Activated naive CD4-positive, alpha-beta T cell treated with Interleukin-2 at 50 U/mL for 16 hours (primary cell): ENCODE measurements at regions not wholly inside any gene's neighbourhood (a gene's known extent, or its start where the extent isn't known, plus 50 kb on each side); places are given as distances from the start of the nearest gene placed in this dataset.

Source experiments
- DNase-seq: peaks from one replicate; pipeline ENCODE4 v3.0.0-alpha.2; 2020

DNA sequence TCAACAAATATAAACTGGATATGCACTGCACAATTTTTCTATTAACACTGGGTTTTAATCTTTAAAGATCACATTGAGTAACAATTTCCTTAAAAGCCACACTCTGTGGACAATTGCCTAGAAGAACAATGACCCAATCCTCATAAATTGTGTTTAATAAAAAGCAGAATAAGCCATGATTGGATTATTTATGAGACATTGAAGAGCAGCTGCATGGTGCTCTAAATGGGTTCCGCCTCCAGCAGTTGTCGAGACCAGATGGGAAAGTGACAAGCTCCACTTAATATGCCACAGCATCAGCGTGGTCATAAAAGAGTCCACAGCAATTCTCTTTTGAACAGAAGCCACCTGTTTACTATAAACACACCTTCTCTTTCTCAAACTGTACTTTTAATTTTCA lies 635.2 kb upstream of the FRG1 start:
- DNase-seq, result no peak

DNA sequence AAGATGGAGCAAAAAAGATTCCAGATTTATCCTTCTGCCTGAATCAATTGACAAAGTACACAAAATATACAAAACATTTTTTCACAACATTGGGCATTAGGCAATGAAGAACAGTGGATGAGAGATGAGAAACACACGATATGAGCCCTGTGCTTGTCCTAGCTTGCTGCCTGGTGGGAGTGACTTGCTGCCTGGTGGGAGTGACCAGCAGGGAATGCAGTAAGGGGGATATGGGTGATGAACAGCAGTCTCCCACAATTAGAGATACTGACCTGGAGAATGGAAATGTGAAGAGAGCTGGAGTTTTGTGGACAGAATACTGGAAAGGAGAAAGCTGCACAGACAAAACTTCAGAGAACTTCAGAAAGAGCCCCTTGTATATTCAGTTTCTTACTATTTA lies 629.4 kb upstream of the FRG1 start:
- DNase-seq, result no peak

DNA sequence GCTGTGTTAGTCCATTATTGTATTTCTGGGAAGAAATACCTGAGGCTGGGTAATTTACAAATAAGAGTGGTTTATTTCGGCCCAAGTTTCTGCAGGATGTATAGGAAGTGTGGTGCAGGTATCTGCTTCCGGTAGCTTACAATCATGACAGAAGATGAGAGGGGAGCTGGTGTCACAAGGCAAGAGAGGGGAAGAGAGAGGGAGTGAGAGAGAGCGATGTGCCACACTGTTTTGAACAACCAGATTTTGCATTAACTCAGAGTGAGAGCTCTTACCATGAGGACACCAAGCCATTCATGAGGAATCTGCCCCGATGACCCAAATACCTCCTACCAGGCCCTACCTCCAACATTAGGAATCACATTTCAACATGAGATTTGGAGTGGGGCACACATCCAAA lies 627.6 kb upstream of the FRG1 start:
- no peak for DNase-seq

DNA sequence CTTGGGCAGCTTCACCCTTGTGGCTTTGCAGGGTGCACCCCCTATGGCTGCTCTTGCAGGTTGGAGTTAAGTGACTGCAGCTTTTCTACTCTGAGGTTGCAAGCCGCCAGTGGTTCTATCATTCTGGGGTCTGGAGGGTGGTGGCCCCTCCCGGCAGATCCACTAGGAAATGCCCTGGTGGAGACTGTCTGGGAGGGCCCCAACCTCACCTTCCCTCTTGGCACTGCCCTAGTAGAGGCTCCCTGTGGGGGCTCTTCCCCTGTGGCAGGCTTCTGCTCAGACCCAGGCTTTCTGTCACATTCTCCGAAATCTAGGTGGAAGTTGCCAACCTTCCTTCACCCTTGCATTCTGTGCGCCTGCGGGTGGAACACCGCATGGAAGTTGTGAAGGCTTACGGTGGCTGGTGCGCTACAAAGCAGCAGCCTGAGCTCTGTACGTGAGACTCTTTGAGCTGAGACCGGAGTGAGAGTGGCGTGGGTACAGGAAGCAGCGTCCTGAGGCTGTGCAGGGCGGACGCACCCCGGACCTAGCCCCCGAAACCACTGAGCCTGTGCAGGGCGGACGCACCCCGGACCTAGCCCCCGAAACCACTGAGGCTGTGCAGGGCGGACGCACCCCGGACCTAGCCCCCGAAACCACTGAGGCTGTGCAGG lies 626.7 kb upstream of the FRG1 start:
- no peak for DNase-seq

DNA sequence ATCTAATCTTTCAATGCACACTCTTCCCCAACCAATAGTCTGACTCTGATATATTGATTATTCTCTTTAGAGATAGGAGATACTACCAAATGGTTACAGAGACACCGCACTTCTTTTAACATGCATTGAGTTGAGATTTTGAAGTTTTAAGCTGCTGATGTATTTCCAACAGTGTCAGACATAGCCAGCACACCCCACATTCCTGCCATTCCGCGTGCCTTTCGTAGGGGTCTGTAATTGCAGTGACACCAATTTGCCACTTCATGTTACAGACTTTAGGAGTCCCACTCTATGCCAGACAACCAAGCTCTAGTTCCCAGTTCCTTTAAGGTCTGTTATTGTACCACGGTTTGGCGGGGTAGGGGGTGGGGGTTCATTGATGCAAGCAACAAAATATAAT lies 618.2 kb upstream of the FRG1 start:
- no peak for DNase-seq

DNA sequence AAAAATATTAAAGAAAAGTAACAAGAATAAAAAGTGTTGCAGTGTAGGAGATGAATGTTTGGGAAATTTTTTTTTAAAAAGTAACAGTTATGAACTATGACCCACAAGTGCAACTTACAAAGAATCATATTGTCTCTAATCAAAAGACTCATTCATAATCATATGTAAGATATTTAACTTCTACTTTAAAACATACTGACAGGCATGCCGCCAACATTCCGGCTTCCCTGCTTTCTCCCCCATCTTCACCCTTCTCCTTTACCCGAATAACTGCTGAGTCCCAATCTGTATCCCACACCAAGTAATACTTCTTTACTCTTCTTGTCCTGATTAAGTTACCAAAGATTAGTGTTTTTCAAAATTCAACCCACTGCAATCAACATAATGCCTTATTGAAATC lies 598.8 kb upstream of the FRG1 start:
- DNase-seq, result no peak

DNA sequence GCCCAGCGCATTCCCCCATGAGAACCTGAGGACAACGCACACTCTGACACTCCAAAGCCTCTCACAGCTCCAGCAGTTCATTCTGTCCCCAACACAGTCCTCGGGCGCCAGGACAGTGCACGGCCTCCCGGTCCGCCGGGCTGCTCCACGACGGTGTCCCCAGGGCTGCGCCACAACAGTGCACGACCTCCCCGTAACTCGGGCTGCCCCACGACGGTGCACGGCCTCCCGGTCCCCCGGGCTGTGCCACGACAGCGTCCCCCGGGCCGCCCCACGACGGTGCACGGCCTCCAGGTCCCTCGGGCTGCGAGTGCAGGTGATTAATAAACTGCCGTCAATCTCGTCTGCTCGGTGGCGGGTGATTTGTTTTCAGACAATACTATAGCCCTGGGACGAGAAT lies 585.1 kb upstream of the FRG1 start:
- no peak for DNase-seq

DNA sequence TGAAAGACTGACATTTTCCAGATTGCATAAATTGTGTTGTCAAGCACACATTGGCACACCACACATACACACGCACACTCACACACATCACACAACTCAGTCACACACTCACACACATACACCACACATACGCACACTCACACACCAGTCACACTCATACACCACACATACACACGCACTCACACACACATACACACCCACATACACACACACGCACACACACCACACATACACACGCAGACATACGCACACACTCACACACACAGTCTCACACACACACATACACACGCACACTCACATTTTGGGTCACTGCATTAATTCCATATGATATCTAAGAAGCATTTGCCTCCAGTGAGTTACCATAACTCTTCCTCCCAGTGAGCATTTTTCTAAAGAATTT lies 578.3 kb upstream of the FRG1 start:
- no peak for DNase-seq

DNA sequence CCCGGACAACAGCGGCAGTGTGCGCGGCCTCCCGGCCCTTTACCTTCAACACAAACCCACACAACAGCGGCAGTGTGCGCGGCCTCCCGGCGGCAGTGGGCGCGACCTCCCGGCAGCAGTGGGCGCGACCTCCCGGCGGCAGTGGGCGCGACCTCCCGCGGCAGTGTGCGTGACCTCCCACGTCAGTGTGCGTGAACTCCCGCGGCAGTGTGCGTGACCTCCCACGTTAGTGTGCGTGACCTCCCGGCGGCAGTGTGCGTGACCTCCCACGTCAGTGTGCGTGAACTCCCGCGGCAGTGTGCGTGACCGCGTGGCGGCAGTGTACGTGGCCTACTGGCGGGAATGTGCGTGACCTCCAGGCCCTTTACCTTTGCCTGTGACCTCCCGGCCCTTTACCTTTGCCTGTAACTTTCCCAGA lies 576.6 kb upstream of the FRG1 start:
- no peak for DNase-seq

DNA sequence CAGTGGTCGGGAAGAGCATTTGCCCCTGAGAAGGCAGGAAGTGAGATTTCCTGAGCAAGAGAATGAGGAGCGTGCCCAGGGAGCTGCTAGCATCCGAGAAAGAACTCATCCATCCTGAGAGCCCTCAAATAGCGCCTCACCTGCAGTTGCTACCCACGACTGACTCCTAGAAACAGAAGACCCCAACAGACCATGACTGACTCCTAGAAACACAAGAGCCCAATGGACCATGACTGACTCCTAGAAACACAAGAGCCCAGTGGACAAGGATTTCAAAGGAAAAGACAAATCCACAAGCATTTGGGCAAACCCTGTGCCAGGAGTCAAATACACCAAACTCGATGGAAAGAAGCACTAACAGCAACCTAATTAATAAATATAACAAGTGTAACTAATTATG lies 575.2 kb upstream of the FRG1 start:
- no peak for DNase-seq

DNA sequence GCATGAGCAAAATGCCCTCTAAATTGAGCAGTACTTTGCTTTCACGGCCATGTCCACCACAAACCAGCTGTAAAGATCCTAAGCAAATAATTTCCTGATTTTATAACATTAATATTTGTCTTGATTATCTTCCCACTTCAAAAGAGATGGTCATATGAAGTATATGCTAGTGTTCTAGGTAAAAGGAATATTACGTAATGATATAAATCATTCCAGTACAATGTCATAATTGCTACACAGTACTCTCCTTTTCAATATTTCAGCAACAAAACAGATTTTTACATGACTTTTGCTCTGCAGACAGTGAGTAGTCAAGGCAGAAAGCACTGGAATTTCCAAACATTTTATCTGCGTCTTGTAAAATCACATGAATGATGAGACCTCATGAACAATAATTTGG lies 572.8 kb upstream of the FRG1 start:
- no peak for DNase-seq

DNA sequence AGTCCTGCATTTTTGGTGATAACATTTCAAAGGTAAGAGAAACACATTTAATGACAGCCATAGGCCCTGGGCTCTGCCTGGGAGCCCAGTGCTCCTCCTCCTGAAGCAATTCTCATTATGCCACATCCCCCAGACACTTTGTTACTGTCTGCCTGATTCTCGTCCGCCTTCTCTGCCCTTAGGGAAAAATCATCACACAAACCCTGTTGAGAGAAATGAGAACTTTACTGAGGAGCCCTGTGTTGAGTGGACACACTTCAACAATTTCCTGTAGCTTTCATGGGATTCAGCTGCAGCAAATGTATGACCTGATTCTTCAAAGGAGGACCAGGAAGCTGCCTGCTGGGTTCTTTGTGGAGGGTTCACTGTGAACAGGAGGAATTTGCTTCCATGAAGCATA lies 566.5 kb upstream of the FRG1 start:
- no peak for DNase-seq

DNA sequence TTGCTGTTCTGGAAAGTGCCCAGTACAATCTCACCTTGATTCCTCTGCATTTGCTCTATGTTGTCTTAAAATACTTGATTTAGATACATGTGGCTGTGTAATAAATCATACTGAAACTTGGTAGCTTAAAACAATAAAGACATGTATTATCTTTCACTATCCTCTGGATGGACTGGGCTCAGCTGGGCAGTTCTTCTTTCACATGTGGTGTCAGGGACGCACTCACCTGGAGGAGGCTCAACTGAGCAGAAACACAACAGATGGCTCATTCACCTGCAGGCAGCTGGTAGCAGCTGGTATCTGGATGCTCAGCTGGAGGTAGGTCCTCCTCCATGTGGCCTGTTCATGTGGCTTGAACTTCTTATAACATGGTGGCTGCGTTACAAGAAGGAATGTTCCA lies 563.8 kb upstream of the FRG1 start:
- DNase-seq, result no peak

DNA sequence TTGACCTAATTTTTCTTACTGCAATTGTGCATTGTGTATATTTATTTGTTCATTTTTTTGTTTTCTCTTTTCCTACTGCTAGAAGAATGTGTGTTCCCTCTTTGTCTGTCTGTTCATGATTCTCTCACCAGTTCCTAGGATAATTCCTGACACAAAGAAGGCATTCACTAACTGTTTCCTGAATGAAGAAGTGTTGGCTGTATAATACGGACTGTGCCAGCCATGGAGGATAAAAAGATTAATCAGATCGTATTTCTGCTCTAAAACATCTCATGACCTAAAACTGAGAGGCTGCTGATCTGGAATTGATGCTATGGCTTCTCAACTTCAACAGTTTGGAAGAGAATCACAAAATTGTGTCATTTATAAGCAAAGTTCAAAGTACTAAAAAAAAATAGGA lies 563.1 kb upstream of the FRG1 start:
- no peak for DNase-seq

DNA sequence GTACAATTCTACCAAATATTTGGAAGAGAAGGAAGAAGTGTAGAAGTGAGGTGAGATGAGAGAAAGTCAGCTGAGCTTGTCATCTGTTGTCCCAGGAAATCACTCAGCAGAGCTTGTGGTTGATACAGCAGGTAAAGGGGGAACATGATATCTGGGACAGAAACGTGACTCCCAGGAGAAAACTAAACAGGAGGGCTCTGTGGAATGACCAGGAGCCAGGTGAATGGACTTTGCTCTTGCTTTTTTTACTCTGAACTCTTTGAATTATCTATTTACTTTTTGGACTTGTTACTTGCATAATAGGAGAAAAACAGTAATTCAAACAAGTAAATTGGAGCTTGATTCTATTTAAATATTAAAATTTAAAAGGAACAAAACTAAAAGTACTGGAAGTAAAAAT lies 555.6 kb upstream of the FRG1 start:
- no peak for DNase-seq

DNA sequence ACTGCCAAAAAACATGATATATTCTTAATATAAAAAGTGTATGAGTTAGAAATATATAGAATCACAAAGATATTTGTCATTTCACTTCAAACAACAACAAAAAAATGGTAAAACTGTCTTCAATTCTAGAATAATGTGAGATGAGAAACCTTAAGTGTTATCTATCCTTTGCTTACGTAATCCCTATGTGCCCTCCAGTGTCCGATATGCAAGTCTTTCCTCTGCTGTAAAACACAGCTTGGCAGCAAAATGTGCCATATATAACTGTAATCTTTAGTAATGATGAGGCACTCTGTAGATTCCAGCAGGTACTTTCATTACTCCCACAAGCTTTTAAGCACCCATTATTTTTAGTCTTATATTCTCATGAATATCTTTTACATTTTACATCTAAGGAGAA lies 555.1 kb upstream of the FRG1 start:
- DNase-seq, result no peak

DNA sequence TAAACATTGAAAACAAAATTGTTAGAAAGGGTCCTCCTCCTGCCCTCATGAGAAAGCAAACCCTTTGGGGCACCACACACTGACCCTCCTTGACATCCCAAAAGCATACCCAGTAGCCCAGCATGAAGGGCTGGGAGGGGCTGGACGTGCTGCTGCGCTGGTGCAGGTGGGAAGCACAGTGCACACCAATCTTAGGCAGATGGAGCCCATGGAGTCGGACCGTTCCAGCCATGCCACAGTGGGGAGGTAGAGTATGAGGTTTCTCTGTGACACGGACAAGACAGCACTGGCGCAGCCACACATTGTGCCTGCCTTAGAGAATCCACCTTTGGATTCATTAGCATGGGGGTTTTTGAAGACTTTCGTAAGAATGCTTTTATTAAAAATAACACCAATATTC lies 544.2 kb upstream of the FRG1 start:
- DNase-seq, result no peak

DNA sequence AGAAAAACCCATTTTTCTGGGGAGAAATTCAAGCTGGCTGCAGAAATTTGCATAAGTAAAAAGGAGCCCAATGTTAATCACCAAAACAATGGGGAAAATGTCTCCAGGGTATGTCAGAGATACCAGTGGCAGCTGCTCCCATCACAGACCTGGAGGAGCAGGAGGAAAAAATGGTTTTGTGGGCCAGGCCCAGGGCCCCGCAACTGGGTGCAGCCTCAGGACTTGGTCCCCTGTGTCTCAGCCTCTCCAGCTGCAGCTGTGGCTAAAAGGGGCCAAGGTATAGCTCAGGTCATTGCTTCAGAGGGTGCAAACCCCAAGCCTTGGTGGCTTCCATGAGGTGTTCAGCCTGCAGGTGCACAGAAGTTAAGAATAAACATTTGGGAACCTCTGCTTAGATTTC lies 536.4 kb upstream of the FRG1 start:
- no peak for DNase-seq

DNA sequence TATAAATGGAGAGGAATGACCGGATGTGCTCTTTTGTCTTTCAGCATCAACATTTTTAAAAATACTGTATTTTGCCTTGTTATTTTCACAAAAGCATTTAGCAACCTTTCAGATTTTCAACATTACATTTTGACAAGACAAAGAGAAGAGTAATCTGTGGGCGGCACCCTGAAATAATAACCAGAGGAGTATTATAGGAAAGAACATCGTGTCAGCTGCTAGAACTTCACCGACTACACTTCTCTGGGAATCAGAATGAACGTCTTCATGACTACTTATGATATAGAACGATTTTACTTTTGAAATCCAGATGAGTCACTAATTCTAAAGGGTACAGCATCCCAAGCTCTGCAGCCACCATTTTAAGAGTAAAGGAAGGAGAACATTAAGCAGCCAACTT lies 531.5 kb upstream of the FRG1 start:
- DNase-seq, result no peak

DNA sequence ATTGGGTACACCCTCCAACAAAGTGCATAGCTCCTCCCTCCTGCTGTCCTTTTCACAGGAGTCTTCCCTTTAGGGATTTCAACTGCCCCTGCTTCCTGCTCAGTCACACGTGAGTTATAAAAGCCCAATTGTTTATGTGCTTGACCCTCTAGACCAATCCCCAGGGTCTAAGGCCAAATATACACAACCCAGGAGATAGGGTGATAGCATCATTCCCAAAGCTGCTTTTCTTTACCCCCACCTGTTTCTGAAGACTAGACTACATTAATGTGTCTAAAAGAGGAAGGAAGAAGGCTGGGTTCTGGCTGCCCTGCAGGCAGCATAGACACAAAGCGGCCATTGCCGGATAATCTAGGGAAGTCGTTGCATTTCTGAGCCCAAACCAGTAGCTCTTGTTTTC lies 526.7 kb upstream of the FRG1 start:
- no peak for DNase-seq

DNA sequence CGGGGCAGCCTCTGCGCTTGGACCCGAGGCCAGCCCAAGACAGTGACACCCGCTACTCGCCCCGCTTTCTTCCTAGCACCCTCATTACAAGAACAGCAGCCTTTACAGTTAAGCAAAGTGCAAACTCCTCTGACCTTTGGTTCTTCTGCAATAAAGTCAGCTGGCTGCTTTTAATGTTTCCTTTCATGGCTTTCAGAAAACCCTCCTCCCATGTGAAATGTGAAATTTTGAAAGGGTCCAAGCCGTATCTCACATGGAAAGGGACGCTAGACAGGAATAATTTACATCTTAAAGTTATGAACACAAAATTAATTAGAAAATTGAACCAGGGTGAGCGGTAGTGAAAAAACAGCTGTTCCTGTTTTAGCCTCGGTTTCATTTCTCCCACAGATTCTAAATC lies 520.1 kb upstream of the FRG1 start:
- no peak for DNase-seq

DNA sequence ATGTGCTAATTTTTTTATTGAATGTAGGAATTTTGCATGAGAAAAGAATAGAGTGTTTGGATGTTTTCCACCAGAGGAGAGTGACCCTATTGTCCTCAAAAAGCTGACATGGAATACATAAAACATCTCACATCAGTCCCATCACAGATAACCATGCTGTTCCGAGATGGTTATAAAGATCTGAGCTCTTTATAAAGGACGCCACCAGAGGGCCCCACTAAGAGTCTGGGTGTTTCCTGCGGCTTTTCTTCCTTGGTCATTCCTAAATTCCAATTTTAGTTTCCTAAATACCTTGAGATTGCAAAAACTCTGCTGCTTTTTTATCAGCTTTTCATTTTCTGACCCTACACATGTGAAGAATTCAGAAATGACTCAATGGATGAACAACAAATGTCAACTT lies 504.5 kb upstream of the FRG1 start:
- no peak for DNase-seq

DNA sequence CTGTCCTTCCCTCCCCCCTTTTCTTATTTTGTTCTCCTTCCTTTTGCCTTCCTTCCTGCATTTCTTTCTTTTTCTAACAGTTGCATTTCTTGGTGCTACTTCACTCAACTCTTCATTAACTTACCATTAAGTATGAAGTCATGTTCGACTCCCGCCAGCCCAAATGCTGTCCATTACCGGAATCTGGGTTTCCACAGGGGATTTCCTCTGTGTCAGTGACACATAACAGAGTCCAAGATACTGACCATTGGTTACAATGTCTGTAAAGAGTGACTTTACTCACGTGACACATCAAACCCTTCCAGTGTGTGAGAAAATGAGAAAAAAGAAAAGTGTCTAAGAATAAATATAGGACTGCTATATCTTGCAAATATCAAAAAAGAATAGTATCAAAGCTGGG lies 500.0 kb upstream of the FRG1 start:
- no peak for DNase-seq

DNA sequence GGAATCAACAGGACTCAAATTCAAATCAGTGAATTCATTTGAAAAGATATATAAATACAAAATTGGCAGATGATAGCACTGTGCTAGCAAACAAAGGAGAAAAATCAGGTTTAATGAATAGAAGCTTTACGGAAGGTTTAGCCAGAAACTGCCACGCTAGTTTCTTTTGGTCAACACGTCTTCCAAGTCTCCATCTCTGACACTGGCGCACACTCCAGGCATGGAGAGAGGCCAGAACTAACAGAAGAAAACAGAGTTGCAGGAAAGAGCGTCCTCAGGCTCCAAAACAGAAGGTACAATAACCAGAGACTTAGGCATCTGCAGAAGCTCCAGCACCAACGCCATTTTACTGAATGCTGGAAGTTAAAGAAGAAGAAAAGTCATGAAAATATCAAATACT lies 497.3 kb upstream of the FRG1 start:
- DNase-seq, result no peak

DNA sequence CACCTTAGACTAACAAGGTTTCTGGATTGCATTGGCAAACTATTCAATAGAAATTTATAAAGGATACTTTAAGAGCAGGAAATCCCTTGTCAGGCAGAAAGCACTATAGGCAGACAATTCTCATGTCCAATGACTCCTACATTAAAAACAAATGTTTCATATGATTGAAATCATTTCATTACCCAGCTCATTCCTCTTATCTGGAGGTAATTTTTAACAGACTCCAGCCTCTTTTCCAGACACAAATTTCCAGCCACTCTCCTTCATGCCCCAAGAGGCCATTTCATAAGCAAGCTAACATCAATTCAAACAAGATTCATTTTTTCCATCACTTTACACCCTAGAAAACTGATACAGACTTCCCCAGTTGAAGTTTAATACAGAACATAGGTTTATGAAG lies 495.1 kb upstream of the FRG1 start:
- DNase-seq, result no peak

DNA sequence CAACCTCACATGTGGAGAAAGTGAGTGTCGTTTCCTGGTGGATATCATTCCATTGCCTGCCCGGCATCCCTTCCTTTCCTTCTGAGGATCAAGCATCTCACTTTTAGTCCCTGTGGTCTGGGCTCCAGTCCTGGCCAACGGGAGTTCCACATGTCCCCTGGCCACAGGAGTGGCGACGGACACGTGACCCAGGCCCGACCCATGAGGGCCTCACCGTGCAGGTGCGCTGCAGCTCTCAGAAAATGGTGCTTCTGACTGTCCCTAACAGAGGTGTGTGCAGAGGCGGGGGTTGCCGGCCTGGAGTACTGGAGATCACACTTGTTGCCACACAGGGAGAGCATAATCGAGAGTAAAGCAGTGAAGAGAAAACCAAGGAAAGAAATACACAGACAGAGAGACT lies 476.9 kb upstream of the FRG1 start:
- no peak for DNase-seq
